IPS-20b (cell line): ENCODE measurements at regions not wholly inside any gene's neighbourhood (a gene's known extent, or its start where the extent isn't known, plus 50 kb on each side); places are given as distances from the start of the nearest gene placed in this dataset.

Experiments
- H3K27ac ChIP-seq: one replicate; pipeline ENCODE4 v1.5.1; 2013; ENCODE audit warnings: low read length
- H3K27me3 ChIP-seq: 2 replicates; pipeline ENCODE4 v1.6.1; 2013; ENCODE audit warnings: mild to moderate bottlenecking, low read length, inconsistent platforms; ENCODE audit not compliant: insufficient read depth
- H3K36me3 ChIP-seq: 2 replicates; pipeline ENCODE4 v1.6.1; 2013; ENCODE audit warnings: low read depth, mild to moderate bottlenecking, inconsistent platforms, low read length, moderate library complexity; ENCODE audit not compliant: insufficient read depth
- H3K4me1 ChIP-seq: 2 replicates; pipeline ENCODE4 v1.6.1; 2013; ENCODE audit warnings: mild to moderate bottlenecking, control low read depth, inconsistent platforms, low read length, moderate library complexity; ENCODE audit not compliant: insufficient read depth
- H3K4me3 ChIP-seq: 2 replicates; pipeline ENCODE4 v1.5.1; 2013; ENCODE audit warnings: mild to moderate bottlenecking, low read length, inconsistent platforms
- H3K9ac ChIP-seq: 2 replicates; pipeline ENCODE4 v1.6.1; 2013; ENCODE audit warnings: low read depth, mild to moderate bottlenecking, inconsistent platforms, low read length, moderate library complexity
- H3K9me3 ChIP-seq: 2 replicates; pipeline ENCODE4 v1.6.1; 2013; ENCODE audit warnings: mild to moderate bottlenecking, low read depth, low read length, inconsistent platforms; ENCODE audit not compliant: insufficient read depth

GRCh38 chrX:7441586-7441985, 293.6 kb upstream of the PUDP start:
- peaks cover 4% of the 10 kb centered on the region; the same call in 1 of the 2 replicates for H3K4me1 ChIP-seq
- H3K9ac ChIP-seq, result no peak overlapping the region
- H3K4me3 ChIP-seq, result no peak overlapping the region
- H3K36me3 ChIP-seq, result no peaks in the 10 kb centered on the region
- no peaks in the 10 kb centered on the region for H3K27me3 ChIP-seq
- H3K27ac ChIP-seq, result no peak overlapping the region
- H3K9me3 ChIP-seq, result no peaks in the 10 kb centered on the region

DNA sequence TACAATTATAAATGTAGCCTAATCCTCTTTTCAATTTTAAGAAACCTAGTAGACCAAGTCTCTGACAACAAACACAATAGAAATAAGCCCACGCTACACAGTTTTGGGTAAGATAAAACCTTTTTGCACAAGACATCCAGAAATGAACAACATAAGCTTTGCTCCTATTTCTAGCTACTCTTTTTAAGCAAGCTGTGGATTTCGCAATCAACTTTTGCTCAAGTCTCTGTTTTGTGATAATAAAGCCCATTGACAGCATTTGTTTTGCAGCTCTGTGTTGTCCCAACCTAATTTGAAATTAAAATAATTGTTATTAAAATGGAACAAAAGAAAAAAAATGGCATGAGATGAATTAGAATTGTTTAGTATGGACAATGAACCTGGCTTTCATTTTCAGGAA, 287.9 kb upstream of the PUDP start:
- H3K27me3 ChIP-seq, result no peaks in the 10 kb centered on the region
- no peaks in the 10 kb centered on the region for H3K36me3 ChIP-seq
- no peak overlapping the region for H3K4me3 ChIP-seq
- H3K4me1 ChIP-seq, result peaks cover 4% of the 10 kb centered on the region; the same call in 1 of the 2 replicates
- H3K27ac ChIP-seq, result no peak overlapping the region
- H3K9me3 ChIP-seq, result no peaks in the 10 kb centered on the region
- H3K9ac ChIP-seq, result no peak overlapping the region

DNA sequence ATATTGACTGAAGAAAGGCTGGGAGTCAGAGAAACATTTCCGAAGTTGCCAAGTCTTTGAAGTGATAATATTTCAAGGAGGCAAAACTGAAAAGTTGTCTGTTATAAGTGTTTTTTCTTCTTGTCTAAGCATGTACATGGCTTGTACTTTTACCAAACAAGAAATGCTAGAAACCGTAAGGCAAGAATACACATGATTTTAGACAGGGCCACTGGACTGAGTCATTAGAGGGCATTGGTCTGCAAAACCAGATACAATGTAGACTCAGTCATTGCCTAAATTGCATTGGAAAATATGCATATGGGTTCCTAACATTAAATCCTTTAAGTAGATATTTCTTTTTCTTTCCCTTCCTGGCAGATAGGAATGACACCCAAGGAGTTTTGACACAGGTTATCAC, 284.9 kb upstream of the PUDP start:
- no peaks in the 10 kb centered on the region for H3K27me3 ChIP-seq
- H3K4me1 ChIP-seq, result peaks cover 3% of the 10 kb centered on the region; the same call in 1 of the 2 replicates
- H3K27ac ChIP-seq, result no peak overlapping the region
- no peaks in the 10 kb centered on the region for H3K36me3 ChIP-seq
- H3K4me3 ChIP-seq, result no peak overlapping the region
- H3K9me3 ChIP-seq, result no peaks in the 10 kb centered on the region
- H3K9ac ChIP-seq, result no peak overlapping the region

- no peaks in the 10 kb centered on the region for H3K36me3 ChIP-seq
- H3K9me3 ChIP-seq, result no peaks in the 10 kb centered on the region
- no peak overlapping the region for H3K27ac ChIP-seq
- H3K4me3 ChIP-seq, result no peak overlapping the region
- no peaks in the 10 kb centered on the region for H3K4me1 ChIP-seq
- H3K9ac ChIP-seq, result no peak overlapping the region
- no peaks in the 10 kb centered on the region for H3K27me3 ChIP-seq
These were observed 272.8 kb upstream of the PUDP start for GRCh38 chrX:7420717-7421116.

- no peak overlapping the region for H3K27ac ChIP-seq
- H3K9ac ChIP-seq, result no peak overlapping the region
- no peaks in the 10 kb centered on the region for H3K4me1 ChIP-seq
- no peaks in the 10 kb centered on the region for H3K27me3 ChIP-seq
- H3K9me3 ChIP-seq, result no peaks in the 10 kb centered on the region
- no peak overlapping the region for H3K4me3 ChIP-seq
- H3K36me3 ChIP-seq, result no peaks in the 10 kb centered on the region
These were observed 266.8 kb upstream of the PUDP start for GRCh38 chrX:7414753-7415152.

DNA sequence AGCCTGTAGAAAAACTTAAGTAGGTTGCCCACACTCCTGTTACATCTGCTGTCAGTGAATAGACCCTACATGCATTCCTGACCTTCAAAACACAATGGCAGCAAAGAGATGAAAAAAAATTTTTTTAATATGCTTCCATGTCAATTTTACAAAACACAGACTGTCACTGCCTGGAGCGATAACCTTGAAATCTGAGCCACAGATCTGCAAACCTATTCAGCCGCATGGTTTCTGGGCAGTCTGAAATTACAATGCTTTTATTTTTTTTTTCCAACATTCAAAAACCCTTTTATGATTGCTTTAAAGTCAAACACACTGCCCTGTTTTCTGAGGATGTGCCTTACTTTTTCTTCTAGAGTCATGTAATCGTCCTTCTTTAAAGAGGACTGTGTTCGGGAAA, 264.9 kb upstream of the PUDP start:
- Histone ChIP-seq H3K27ac (no peak overlapping the region), H3K4me3 (no peak overlapping the region), H3K9me3 (no peaks in the 10 kb centered on the region), H3K4me1 (no peaks in the 10 kb centered on the region), H3K27me3 (no peaks in the 10 kb centered on the region), H3K9ac (no peak overlapping the region), H3K36me3 (no peaks in the 10 kb centered on the region)

DNA sequence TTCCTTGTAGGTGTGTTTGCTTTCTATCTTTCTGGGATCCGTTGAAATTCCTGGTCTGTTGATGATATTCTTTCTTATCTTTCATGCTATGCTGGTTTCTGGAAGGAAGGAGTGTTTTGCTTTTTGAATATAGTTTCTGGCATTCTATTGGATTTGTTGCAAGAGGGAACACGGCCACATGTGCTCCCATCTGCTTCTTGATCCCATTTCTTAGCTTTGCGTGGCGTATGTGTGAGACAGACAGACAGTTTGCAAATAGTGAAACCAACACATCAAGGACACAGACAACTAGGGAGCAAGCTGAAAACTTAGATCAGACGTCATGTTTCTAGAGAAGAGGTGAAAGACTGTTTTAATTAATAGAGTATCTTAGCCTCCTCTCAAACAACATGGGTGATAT, 261.9 kb upstream of the PUDP start:
- Histone ChIP-seq H3K36me3 (no peaks in the 10 kb centered on the region), H3K27me3 (no peaks in the 10 kb centered on the region)

DNA sequence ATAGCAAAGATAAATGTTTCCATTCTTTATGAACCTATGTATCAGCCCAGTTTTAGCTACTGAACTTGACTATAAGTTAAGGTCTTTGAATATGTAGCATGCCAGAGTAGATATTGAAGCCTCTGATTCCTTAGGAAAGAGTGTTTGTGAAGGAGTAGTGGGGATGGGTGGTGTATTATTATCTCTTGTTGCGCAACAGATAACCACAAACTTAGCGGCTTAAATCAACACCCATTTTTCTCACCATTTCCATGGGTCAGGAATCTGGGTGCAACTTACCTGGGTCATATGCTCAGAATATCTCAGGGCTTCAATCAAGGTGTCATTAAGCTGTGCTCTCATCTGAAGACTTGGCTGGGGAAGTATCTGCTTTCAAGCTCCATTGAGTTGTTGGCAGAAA, 251.4 kb upstream of the PUDP start:
- Histone ChIP-seq H3K4me3 (no peak overlapping the region), H3K9me3 (no peaks in the 10 kb centered on the region), H3K27ac (no peak overlapping the region), H3K9ac (no peak overlapping the region), H3K36me3 (no peaks in the 10 kb centered on the region), H3K4me1 (no peaks in the 10 kb centered on the region), H3K27me3 (no peaks in the 10 kb centered on the region)

More for the DNA sequence above, 261.9 kb upstream of the PUDP start:
- Histone ChIP-seq H3K9ac (no peak overlapping the region), H3K4me1 (no peaks in the 10 kb centered on the region), H3K4me3 (no peak overlapping the region), H3K27ac (no peak overlapping the region), H3K9me3 (no peaks in the 10 kb centered on the region)

GRCh38 chrX:7390441-7390840, 242.5 kb upstream of the PUDP start:
- no peaks in the 10 kb centered on the region for H3K36me3 ChIP-seq
- H3K4me3 ChIP-seq, result no peak overlapping the region
- H3K27ac ChIP-seq, result no peak overlapping the region
- H3K27me3 ChIP-seq, result no peaks in the 10 kb centered on the region
- no peak overlapping the region for H3K9ac ChIP-seq
- no peaks in the 10 kb centered on the region for H3K4me1 ChIP-seq
- H3K9me3 ChIP-seq, result no peaks in the 10 kb centered on the region

GRCh38 chrX:7389576-7389975, 241.6 kb upstream of the PUDP start:
- H3K4me3 ChIP-seq, result no peak overlapping the region
- H3K27me3 ChIP-seq, result no peaks in the 10 kb centered on the region
- H3K4me1 ChIP-seq, result no peaks in the 10 kb centered on the region
- H3K9me3 ChIP-seq, result no peaks in the 10 kb centered on the region
- no peak overlapping the region for H3K27ac ChIP-seq
- no peak overlapping the region for H3K9ac ChIP-seq
- H3K36me3 ChIP-seq, result no peaks in the 10 kb centered on the region

GRCh38 chrX:7385131-7385530, 237.2 kb upstream of the PUDP start:
- no peaks in the 10 kb centered on the region for H3K4me1 ChIP-seq
- H3K27ac ChIP-seq, result no peak overlapping the region
- H3K27me3 ChIP-seq, result no peaks in the 10 kb centered on the region
- H3K4me3 ChIP-seq, result no peak overlapping the region
- no peaks in the 10 kb centered on the region for H3K9me3 ChIP-seq
- no peaks in the 10 kb centered on the region for H3K36me3 ChIP-seq
- H3K9ac ChIP-seq, result no peak overlapping the region

DNA sequence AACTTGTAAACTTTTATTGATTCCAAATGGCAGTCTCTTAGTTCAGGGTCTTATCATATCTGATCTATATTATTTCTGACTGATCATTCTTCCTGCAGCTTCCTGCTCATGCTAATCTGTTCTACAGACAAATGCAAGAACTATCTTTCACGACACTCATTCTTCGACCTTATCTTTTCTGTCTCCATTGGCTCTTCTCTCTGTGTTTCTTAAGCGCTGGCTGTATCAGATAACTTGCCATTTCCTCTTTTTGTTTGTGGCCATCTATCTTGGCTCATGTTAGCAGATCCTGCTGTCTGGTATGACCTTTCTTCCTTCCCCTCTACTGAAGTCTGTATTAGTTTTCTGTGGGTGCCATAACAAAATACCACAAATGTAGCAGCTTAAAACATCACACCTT, 230.5 kb upstream of the PUDP start:
- Histone ChIP-seq H3K27ac (no peak overlapping the region), H3K4me3 (no peak overlapping the region), H3K4me1 (no peaks in the 10 kb centered on the region), H3K27me3 (no peaks in the 10 kb centered on the region), H3K9ac (no peak overlapping the region), H3K36me3 (no peaks in the 10 kb centered on the region), H3K9me3 (no peaks in the 10 kb centered on the region)
